AML-193 (cell line): ENCODE measurements at regions not wholly inside any gene's neighbourhood (a gene's known extent, or its start where the extent isn't known, plus 50 kb on each side); places are given as distances from the start of the nearest gene placed in this dataset.
A peak's percentile ranks its signal among the peaks of the same experiment; 100 is the strongest.
"Not testable (repeated sequence)": the region's sequence is repeated elsewhere in the genome, so short reads cannot be mapped to it uniquely, and the experiment has no call there.

Experiments used
- DNase-seq, 2 experiments: peaks; one replicate each; lab custom pipeline; 2025; lab: John Stamatoyannopoulos, UW

DNA sequence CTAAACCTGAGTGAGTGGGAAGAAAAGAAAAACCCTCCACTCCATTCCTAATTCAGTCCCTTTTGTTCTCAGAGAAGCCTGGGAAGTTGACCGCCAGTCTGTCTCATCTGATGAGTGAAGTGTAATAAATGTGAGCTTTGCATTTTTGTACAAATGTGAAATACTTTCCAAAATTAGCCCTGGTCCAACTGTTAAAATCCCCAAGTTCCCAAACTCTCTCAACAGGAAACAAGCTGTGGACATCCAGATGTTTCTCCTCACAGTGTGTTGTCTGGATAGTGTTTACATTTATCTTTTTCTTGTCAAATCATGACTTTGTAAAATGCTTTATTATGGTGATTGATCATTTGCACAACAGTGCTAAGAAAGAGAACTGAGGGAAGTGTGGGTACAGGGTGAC, 145.1 kb downstream of the TM2D1 start:
- DNase-seq, result no peak

DNA sequence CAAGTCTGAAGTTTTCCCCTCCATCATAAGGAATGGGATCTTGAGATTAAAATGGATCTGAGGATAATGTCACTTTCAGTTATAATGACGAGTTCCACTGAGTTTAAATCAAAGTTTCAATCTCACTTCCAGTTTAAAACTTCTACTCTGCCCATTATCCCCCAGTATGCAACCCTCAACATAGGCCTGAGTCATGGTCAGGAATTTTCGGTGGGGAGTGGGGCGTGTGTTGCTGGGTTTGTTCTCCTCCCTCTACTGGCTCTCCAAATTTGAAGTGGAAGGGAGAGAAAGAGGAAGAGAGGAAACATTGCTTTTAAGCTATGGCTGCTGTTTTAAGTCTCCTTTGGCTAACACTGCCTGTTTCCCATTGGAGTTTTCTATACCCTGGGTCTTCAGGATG, 152.9 kb downstream of the TM2D1 start:
- DNase-seq, result no peak

DNA sequence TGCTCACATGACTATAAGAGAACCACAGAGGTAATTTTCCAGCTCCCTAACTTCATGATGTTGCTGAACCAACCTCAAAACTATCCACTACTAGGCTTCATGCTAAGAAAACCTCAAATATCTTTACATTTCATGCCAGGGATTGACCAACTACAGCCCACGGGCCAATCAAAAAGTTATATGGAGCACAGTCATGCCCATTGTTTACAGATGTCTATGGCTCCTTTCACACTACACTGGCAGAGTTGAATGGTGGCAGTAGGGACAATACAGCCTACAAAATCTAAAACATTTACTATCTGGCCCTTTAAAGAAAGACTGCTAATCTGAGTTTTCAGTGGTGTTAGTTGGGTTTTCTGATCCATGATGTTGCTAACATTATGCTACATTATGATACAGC, 154.8 kb downstream of the TM2D1 start:
- no peak for DNase-seq

DNA sequence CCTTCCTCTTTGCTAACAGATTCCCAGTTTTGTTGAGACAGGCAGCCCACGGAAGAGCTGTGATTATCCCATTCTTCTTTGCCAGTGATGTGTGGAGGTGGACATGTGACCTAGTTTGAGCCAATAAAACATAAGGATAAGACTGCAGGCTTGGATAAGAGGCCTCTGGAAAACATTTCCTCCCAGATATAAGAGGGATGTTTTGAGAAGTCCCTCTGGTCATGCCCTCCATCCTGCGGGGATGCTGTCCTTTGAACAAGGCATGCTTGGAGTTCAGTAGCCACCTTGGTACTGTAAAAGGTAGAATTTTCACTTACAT, 155.7 kb downstream of the TM2D1 start:
- no peak for DNase-seq

DNA sequence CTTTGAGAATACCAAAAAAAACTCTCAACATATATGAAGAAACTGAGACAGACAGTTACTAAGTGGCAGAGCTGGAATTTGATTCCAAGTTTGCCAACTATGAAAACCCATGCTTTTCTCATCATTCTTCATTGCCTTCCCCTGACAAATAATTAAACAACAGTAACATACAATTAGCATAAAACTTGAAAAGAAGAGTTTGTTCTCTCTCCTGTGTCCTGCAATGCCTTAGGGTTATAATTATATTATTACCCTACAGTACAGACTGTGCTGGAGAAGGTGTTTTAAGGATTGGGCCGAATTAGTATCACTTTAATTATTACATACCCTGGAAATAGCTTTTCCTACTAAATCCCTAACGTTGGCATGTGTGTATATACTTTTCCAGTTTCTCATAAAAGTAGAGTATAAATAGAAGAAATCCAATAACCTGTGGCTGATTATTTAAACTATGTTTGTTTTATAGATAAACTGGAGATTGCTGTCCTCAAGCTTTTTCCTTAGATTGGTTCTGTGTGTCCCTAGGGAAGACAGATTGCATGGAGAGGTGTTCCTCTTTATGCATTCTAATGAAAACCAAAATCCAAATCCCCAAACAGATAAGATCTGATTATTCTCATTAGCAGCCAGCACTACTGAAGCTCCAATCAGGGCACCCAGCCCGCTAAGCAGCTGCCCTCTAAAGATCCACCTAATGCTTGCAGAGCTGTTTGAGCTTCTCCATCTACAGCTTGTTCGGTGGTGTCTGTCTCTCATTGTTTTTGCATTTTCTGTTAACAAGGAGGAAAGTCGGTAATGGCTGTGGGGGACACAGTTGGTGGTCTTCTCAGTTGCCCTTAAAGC, 156.3 kb downstream of the TM2D1 start:
- DNase-seq, result no peak

DNA sequence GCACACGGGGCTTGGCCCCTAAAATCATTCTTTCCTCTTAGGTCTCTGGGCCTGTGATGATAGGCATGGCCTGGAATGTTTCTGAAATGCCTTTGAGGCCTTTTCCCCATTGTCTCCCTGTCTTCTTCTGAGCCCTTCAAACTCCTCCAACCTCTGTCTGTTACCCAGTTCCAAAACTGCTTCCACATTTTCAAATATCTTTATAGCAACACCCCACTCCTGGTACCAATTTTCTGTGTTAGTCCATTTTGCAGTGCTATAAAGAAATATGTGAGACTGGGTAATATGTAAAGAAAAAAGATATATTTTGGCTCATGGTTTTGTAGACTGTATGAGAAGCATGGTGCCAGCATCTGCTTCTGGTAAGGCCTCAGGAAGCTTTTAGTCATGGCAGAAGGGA, 158.8 kb downstream of the TM2D1 start:
- DNase-seq, result no peak

DNA sequence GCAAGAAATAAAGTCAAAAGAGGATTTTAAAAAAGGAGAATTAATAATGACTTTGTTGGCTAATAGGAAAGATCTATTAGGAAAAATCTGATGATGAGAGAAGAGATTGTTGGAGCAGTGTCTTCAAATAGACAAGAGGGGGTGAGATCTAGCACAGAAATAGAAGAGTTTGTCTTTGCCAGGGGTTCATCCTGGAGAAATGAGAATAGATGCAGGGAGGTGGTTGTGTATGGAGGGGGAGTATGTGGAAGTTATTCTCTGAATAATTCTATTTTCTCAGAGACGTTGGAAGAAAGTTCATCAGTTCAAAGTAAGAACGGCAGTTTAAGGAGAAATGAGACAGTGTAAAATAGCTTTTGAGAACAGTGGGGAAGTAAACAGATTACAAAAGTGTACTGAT, 161.3 kb downstream of the TM2D1 start:
- no peak for DNase-seq

DNA sequence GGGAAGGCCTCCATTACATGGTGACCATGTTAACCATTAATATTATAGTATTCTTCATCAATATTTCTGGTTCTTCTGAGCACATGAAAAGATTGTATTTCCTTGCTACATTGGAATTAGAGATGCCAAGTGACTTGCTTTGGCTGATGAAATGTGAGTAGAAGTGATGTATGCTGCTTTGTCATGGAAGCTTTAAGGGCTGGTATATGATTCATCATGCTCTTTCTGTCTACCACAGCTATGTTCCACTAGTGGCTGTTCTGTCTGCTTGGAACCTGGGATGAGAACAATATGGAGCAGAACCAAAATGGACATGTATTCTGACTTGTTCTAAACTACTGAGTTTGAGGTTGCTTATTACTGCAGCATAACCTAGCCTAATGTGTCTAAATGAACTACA, 163.3 kb downstream of the TM2D1 start:
- DNase-seq, result no peak

DNA sequence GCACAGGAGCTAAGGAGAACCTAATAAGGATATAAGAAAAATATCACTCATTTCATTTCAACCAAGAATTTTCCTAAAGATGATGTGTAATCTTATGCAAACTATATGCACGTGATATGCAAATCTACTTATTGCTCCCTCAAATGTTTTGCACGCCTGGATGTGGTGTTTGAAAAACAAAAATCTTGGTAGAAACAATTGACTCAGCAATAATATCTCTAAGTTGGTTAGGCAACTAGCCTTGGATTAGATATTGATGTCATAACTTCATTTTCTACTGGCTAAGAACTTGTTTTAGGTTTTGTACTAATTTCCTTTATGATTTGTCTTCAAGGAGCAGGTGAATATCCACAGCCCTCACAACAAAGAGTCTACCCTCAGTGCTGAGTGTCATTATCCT, 164.6 kb downstream of the TM2D1 start:
- no peak for DNase-seq

DNA sequence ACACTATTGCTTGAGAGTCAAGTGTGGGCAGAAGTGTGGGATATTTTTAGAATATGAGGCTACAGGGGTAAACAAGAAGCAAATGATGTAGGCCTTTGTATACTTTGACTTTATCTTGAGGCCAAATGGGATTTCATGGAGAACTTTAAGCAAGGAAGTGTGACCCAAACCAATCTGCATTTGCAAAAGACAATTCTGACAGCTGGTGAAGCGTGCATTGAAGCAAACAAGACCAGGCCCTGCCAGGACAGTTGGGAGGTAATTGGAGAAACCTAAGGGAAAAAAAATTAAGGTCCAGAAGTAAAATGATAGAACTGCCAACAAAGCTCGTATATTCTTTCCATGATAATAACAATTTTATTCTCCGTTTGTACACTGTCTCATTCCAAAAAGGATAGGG, 168.3 kb downstream of the TM2D1 start:
- DNase-seq, result no peak

DNA sequence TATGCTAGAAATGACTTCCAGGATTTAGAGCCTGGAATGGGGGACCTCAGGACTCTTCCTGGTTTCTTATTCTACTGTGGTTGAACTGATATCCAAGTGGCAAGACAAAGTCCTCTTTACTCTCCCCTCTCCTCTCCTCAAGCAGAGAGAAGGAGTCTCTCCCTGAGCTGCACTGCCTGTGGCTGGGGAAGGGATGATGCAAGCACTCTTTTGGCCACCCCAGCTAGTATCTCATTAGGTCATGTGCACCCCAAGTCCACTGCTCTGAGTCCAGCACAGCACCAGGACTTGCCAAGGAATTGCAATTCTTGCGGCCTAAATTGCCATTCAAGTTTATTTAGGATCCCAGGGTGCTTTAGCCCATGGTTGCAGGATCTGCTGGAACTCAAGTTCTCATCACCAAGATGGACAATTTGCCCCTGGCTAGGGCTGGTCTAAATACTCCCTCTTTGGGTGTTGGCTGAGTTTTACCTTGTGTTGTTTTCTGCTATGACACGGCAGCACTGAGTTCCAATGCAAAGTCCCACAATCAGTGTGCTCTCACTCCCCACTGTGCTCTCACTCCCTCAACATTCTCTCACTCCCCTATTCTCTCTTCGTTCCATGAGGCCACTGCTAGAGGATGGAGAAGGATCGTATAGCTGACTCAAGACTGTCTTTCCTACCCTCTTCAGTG, 172.2 kb downstream of the TM2D1 start:
- DNase-seq, result no peak

DNA sequence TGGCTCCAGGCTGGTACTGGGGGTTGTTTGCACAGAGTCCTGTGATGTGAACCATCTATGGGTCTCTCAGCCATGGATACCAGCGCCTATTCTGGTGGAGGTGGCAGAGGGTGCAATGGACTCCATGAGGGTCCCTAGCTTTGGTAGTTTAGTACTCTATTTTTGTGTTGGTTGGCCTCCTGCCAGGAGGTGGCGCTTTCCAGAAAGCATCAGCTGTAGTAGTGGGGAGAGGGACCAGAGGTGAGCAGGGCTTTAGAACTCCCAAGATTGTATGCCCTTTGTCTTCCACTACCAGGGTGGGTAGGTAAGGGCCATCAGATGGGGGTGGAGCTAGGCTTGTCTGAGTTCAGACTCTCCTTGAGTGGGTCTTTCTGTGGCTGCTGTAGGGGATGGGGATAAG, 177.6 kb downstream of the TM2D1 start:
- DNase-seq, result peak; percentile 1 to 17

DNA sequence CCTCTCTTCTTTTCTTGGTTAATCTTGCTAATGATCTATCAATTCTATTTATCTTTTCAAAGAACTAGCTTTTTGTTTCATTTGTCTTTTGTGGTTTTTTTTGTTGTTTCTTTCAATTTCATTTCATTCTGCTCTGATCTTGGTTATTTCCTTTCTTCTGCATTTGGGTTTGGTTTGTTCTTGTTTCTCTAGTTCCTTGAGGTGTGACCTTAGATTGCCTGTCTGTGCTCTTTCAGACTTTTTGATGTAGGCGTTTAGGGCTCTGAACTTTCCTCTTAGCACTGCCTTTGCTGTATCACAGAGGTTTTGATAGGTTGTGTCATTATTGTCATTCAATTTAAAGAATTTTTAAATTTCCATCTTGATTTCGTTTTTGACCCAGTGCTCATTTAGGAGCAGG, 180.1 kb downstream of the TM2D1 start:
- not testable (repeated sequence) for DNase-seq

DNA sequence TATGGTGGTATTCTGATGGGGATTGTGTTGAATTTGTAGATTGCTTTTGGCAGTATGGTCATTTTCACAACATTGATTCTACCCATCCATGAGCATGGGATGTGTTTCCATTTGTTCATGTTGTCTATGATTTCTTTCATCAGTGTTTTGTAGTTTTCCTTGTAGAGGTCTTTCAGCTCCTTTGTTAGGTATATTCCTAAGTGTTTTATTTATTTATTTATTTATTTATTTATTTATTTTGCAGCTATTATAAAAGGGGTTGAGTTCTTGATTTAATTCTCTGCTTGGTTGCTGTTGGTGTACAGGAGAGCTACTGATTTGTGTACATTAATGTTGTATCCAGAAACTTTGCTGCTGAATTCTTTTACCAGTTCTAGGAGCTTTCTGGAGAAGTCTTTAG, 181.4 kb downstream of the TM2D1 start:
- DNase-seq, result not testable (repeated sequence)

DNA sequence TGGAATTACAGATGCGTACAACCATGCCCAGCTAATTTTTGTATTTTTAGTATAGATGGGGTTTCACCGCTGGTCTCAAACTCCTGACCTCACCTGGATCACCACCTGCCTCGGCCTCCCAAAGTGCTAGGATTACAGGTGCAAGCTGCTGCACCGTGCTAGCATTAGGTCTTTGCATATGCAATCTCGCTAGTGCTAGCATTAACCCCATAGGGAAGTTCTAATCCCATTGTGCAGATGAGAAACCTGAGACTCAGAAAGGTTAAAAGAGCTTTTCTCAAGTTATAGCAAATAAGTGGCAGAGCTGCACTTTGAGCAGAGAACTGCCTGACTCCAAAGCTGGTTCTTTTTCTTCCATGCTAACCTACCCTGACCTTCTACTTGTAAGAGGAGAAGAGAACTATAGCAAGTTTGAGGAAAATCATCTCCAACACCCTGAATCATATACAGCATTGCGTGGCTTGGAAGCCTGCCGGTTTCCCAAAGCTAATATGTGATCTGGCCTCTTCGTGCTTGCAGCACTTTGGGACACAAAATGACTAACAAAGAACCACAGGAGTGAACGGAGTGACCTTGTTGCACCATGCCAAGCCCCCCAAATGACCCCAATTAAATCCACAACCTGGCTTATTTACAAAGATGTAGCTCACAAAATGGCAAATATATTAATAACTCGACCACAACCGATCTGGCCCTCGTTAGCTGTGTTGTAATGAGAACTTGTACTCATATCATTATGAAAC, 185.1 kb downstream of the TM2D1 start:
- no peak for DNase-seq

DNA sequence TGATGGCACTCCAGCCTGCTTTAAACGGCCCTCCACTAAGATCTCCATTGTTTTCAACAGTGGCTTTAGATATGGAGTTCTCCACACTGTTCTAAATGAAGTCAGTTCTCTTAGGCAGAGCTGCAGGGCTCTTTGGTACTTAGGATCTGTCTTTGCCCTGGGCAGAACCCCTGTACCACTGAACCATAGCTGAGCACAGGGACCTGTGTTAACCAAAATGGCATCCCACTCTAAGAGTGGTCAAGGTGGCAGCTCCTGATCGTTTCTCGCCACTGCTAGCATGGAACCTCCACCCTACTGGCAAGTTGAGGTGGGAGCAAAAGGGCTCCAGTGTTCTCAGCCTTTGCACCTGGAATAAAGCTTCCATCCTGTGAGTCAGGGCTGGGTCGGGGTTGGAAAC, 186.7 kb downstream of the TM2D1 start:
- DNase-seq, result no peak

DNA sequence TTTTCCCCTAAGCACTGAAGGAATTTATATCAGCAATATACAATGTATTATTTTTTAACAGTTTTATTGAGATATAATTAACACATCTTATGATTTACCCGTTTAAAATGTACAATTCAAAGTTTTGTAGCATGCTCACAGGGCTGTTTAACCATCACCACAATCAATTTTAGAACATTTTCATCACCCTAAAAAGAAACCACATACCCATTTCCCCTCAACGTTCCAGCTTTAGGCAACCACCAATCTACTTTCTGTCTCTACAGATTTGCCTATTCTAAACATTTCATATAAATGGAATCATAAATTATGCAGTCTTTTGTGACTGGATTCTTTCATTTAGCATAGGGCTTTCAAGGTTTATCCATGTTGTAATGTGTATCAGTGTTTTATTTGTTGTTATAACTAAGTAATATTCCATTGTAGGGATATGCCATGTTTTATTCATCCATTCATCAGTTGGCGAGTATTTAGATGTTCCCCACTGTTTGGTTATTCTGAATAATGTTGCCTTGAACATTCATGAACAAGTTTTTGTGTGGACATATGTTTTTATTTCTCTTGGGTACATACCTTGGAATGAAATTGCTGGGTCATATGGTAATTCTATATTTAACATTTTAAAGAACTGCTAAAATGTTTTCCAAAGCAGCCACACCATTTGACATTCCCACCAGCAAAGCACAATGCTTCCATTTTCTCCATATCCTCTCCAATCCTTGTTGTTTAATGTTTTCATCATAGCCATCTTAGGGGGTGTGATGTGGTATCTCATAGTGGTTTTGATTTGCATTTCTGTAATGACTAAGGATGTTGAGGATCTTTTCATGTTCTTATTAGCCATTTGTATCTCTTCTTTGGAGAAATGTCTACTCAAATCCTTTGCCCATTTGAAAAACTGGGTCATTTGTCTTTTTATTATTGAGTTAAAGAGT, 188.5 kb downstream of the TM2D1 start:
- DNase-seq, result no peak

DNA sequence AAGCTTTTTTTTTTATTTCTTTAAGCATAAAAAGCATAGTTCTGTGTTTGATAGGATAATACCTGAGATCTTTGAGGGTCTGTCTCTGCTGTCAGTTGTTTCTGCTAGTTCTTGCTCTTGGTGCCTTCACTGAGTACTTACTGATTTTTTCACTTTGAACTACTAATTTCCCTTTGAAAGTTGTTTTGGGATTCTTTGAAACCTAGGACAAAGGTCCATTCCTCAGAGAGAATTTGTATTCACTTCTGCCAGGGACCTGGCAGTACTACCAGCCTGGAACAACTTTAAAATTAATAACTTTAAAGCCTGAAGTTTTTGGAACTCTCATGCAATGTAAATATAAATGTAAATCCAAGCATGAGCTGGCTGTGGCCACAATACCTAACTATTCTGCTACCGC, 190.1 kb downstream of the TM2D1 start:
- DNase-seq, result no peak

DNA sequence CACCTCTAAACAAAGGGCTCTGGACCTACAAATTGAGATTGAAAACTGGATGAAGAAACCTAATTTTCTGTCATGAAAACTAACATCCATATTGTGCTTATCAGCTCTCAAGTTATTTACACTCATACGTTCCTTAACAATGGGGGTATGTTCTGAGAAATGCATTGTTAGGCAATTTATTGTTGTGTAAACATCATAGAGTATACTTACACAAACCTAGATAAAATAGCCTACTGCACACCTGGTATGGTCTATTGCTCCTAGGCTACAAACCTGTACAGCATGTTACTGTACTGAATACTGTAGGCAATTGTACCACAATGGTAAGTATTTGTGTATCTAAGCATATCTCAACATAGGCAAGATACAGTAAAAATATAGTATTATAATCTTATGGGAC, 191.4 kb downstream of the TM2D1 start:
- no peak for DNase-seq

DNA sequence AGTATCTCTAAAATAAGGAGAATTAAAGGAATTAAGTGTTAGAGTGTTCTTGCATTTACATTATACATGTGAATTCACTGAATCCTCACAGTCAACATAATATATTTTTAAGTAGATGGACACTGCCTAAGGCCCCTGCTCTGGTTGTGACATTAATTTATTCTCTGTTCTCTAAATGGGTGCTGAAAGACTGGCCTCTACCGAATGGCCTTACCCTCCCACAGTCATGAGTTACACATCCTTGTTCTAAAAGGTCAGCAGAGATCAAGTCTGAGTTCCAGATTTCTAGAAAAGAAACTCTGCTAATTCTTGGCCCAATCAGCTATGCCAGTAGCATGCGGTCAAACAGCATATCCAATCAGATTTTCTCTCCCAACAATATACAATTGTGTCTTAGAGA, 193.2 kb downstream of the TM2D1 start:
- no peak for DNase-seq

DNA sequence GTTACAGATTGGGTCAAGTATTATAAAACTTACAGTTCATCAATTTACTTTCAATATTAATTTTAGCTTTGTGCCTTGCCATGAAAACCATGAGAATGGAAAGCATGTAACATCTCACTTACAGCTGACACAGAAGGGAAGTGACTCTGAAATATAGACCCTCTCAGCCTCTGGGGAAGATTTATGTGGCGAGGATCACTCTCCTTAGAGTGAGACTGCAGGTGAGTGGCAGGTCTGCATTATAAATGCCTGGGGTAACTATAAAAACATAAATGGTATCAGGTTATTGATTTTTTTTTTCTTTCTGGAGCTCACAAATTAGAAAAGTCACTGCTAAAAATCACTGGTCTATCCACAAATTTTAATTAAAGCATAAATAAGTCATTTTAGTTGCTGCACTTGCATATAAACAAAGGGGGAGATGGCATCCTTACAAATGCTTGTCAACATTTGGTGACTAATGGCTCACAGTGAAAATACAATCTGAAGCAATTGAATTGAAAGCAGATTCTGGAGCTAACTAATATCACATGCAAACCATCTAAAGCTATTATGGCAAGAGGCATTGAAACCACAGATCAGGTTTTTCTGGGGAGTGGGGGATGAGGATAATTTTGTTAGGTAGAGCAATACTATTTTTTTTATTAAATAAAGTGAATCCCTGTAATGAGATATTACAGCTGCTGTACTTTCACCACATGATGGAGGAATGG, 200.9 kb downstream of the TM2D1 start:
- DNase-seq, result no peak
